SH-SY5Y (cell line): ENCODE measurements at regions not wholly inside any gene's neighbourhood (a gene's known extent, or its start where the extent isn't known, plus 50 kb on each side); places are given as distances from the start of the nearest gene placed in this dataset.

ENCODE experiments used
- GATA2 ChIP-seq: IDR thresholded peaks from 2 replicates; pipeline ENCODE4 v1.6.1; 2011; ENCODE audit warnings: mild to moderate bottlenecking, low read depth, low read length
- GATA3 ChIP-seq: IDR thresholded peaks from 2 replicates; pipeline ENCODE4 v1.6.1; 2011; ENCODE audit warnings: low read depth, mild to moderate bottlenecking, low read length, moderate library complexity

DNA sequence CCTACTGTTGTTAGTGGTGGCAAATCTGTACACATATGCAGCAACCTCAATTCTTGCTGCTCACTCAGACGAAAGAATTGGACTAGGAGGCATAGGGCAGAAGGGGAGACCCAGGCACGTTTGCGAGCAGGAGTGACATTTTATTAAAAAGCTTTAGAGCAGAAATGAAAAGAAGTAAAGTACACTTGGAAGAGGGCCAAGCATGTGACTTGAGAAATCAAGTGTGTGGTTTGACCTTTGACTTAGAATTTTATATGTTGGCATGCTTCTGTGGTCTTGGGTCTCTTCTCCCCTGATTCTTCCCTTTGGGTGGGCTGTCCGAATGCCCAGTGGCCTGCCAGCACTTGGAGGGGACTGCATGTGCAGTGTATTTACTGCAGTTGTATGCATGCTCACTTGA lies 205.5 kb upstream of the SEMA3D start:
- TF ChIP-seq GATA2: no peak
- TF ChIP-seq GATA3: no peak
